OCI-LY1 (cell line): ENCODE measurements at regions not wholly inside any gene's neighbourhood (a gene's known extent, or its start where the extent isn't known, plus 50 kb on each side); places are given as distances from the start of the nearest gene placed in this dataset.

Experiments
- EZH2 ChIP-seq: fragments of 200-600 bp; sonication (generic), shearing (Covaris generic); IDR thresholded peaks from 2 replicates; pipeline ENCODE4 v1.8.0; 2017; ENCODE audit warnings: borderline replicate concordance, mixed run types, mild to moderate bottlenecking, antibody characterized with exemption, low read length, moderate library complexity, mixed read lengths
- TF ChIP-seq, protein P1 (sequence below): fragments of 200-600 bp; sonication (generic), shearing (Covaris generic); IDR thresholded peaks from 2 replicates; pipeline ENCODE4 v1.5.1; 2017; ENCODE audit warnings: mild to moderate bottlenecking, antibody characterized with exemption, low read length, moderate library complexity, mixed read lengths

DNA sequence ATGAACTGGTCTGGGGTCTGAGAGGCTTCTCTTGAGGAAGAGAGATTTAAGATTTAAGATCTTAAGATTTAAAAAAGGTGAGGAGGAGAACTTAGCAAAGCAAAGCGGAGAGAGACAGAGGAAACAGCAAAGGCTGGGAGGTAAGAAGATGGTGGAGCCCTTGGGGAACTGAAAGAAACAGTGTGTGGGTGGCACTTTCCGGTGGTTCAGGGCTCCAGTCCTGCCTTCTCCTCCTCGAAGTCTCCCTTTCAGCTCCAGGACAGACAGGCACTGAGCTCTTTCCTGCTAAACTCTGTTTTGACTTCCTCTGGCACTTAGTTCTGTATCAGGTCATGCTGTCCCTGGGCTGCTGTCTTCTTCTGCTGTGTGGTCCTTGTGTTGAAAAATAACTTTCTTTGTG, 298.7 kb upstream of the SRRM4 start:
- TF ChIP-seq EZH2: no peak
- TF ChIP-seq, protein P1, sequence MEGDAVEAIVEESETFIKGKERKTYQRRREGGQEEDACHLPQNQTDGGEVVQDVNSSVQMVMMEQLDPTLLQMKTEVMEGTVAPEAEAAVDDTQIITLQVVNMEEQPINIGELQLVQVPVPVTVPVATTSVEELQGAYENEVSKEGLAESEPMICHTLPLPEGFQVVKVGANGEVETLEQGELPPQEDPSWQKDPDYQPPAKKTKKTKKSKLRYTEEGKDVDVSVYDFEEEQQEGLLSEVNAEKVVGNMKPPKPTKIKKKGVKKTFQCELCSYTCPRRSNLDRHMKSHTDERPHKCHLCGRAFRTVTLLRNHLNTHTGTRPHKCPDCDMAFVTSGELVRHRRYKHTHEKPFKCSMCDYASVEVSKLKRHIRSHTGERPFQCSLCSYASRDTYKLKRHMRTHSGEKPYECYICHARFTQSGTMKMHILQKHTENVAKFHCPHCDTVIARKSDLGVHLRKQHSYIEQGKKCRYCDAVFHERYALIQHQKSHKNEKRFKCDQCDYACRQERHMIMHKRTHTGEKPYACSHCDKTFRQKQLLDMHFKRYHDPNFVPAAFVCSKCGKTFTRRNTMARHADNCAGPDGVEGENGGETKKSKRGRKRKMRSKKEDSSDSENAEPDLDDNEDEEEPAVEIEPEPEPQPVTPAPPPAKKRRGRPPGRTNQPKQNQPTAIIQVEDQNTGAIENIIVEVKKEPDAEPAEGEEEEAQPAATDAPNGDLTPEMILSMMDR: no peak
